H1 (cell line): ENCODE measurements at regions not wholly inside any gene's neighbourhood (a gene's known extent, or its start where the extent isn't known, plus 50 kb on each side); places are given as distances from the start of the nearest gene placed in this dataset.

Source experiments
- CHD2 ChIP-seq: IDR thresholded peaks from 2 replicates; pipeline ENCODE4 v1.6.1; 2012; ENCODE audit warnings: low read length, improper control_type of control experiment
- EP300 ChIP-seq, 2 experiments: IDR thresholded peaks; 1 replicate in 1 of 2; 2 replicates in 1 of 2; pipeline ENCODE4 v1.6.1; 2011 to 2012; ENCODE audit warnings: low read depth in 2 of 2, low read length in 2 of 2, mild to moderate bottlenecking in 2 of 2, borderline replicate concordance in 1 of 2, inconsistent platforms in 1 of 2, moderate library complexity in 1 of 2
- SIN3A ChIP-seq, 2 experiments: IDR thresholded peaks in 1 of 2; conservative IDR thresholded peaks in 1 of 2; 2 replicates each; pipeline ENCODE4 v1.6.1; 2011 to 2012; ENCODE audit warnings: low read length in 2 of 2, improper control_type of control experiment in 1 of 2, low read depth in 1 of 2, mild to moderate bottlenecking in 1 of 2

- TF ChIP-seq EP300 (IDR thresholded peaks at IDR 0.05; ENCODE audit: borderline replicate concordance in 1 of 2, low read depth in 2 of 2, low read length in 2 of 2) (no peak), SIN3A (conservative IDR thresholded peaks at IDR 0.05 in 1 of 2, IDR thresholded peaks at IDR 0.05 in 1 of 2; ENCODE audit: low read depth in 1 of 2, low read length in 2 of 2) (no peak), CHD2 (no peak)
Observed at GRCh38 chr1:238123201-238123600, 232.5 kb upstream of the ZP4 start (continued).
